ENCODE measurements at regions not wholly inside any gene's neighbourhood (a gene's known extent, or its start where the extent isn't known, plus 50 kb on each side); places are given as distances from the start of the nearest gene placed in this dataset.

DNA sequence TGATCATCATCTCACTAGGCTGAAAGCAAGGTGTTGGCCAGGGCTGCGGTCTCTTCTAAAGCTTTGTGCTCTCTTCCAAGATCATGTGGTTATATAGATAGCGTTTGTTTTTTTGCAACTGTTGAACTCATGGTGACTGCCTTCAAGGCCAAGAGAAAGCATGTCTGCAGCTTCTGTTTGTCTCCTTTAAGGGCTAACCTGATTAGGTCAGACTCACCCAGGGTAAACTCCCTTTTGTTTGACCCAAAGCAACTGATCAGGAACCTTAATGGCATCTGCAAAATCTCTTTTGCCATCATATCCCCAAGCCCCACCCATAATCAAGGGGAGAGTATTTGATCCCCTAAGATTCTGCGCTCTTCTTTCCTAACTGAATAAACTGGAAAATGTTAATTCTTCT, 72.2 kb upstream of the ALG13 start:
- DNase-seq (no peak), ATAC-seq (ENCODE audit: low read depth) (no peak)
- CTCF ChIA-PET = no interaction called here
- intact Hi-C loops (cut with micrococcal nuclease) (no loop called here), dilution Hi-C loops (cut with HindIII; ENCODE audit: low sequenced_read_pairs, unreplicated experiment) (no loop called here), in situ Hi-C loops (cut with MboI; ENCODE audit: low sequenced_read_pairs) (no loop called here)
- Histone ChIP-seq H2AK5ac (ENCODE audit: low read depth, low read length) (no peak overlapping the region), H2BK5ac (ENCODE audit: low read depth, low read length, poor library complexity, severe bottlenecking) (no peak overlapping the region), H2AFZ (replicated peaks; ENCODE audit: low read length, poor library complexity) (no peak overlapping the region), H2BK20ac (ENCODE audit: low read depth, low read length) (no peak overlapping the region), H3K23ac (ENCODE audit: low read depth, low read length) (no peak overlapping the region), H3K4me2 (ENCODE audit: low read depth, low read length) (no peak overlapping the region), H3K9me1 (ENCODE audit: insufficient read depth, low read length) (no peaks in the 10 kb centered on the region), H3K9ac (ENCODE audit: low read depth, low read length) (no peak overlapping the region), H3K27me3 (ENCODE audit: control insufficient read depth, insufficient read depth, low read length) (no peaks in the 10 kb centered on the region), H2BK120ac (ENCODE audit: low read depth, low read length) (no peak overlapping the region), H3K14ac (replicated peaks; ENCODE audit: low read depth, low read length) (no peak overlapping the region), H3K4me3 (ENCODE audit: insufficient read depth, low read depth, low read length) (no peak overlapping the region), H3K36me3 (ENCODE audit: control insufficient read depth, insufficient read depth, low read length) (no peaks in the 10 kb centered on the region), H4K20me1 (ENCODE audit: insufficient read depth, low read length) (no peaks in the 10 kb centered on the region), H3K4me1 (ENCODE audit: control insufficient read depth, insufficient read depth, low read length) (no peaks in the 10 kb centered on the region), H3K9me3 (ENCODE audit: control insufficient read depth, insufficient read depth, low read length) (no peaks in the 10 kb centered on the region), H4K5ac (ENCODE audit: low read depth, low read length) (no peak overlapping the region), H2BK15ac (ENCODE audit: low read depth, low read length) (no peak overlapping the region), H3K79me1 (ENCODE audit: low read depth in 1 of 2, low read length in 2 of 2) (no peaks in the 10 kb centered on the region), H3K4ac (ENCODE audit: low read depth, low read length) (no peak overlapping the region), H2AK9ac (replicated peaks; ENCODE audit: low read depth, low read length, poor library complexity) (no peak overlapping the region), H4K91ac (ENCODE audit: insufficient read depth, low read depth, low read length) (no peak overlapping the region), H4K8ac (ENCODE audit: low read depth in 2 of 2, low read length in 2 of 2) (no peak overlapping the region), H3K18ac (ENCODE audit: low read depth, low read length) (no peak overlapping the region), H3K27ac (ENCODE audit: insufficient read depth, low read length) (no peak overlapping the region), H3K56ac (ENCODE audit: extremely low read depth, insufficient read depth, low read length) (no peak overlapping the region)
- POLR2A ChIA-PET (ENCODE audit: unreplicated experiment) = no interaction called here
- BruUV-seq (replicated peaks) = no TSS peak
- 20% methylated on average over 1 of the region's 3 CpGs; no CpG with 5 or more reads in 1 of the 2 experiments for WGBS, 2 experiments (ENCODE audit: extremely low coverage in 2 of 2, insufficient read length in 1 of 2)
- no peak for TF ChIP-seq BHLHE40 (IDR thresholded peaks at IDR 0.05; ENCODE audit: low read depth, low read length)
- TF ChIP-seq, protein P1, sequence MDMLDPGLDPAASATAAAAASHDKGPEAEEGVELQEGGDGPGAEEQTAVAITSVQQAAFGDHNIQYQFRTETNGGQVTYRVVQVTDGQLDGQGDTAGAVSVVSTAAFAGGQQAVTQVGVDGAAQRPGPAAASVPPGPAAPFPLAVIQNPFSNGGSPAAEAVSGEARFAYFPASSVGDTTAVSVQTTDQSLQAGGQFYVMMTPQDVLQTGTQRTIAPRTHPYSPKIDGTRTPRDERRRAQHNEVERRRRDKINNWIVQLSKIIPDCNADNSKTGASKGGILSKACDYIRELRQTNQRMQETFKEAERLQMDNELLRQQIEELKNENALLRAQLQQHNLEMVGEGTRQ (IDR thresholded peaks at IDR 0.05; ENCODE audit: low read depth, low read length) = no peak
- TF ChIP-seq MXI1 (IDR thresholded peaks at IDR 0.05; ENCODE audit: borderline replicate concordance, low read depth, low read length) = no peak
- TF ChIP-seq SMC3 (IDR thresholded peaks at IDR 0.05; ENCODE audit: low read depth, low read length) = no peak
- no peak for TF ChIP-seq CHD1 (IDR thresholded peaks at IDR 0.05; ENCODE audit: low read depth, low read length)
- no peak for TF ChIP-seq RCOR1 (IDR thresholded peaks at IDR 0.05; ENCODE audit: insufficient replicate concordance, low read length)
- TF ChIP-seq, protein P2, sequence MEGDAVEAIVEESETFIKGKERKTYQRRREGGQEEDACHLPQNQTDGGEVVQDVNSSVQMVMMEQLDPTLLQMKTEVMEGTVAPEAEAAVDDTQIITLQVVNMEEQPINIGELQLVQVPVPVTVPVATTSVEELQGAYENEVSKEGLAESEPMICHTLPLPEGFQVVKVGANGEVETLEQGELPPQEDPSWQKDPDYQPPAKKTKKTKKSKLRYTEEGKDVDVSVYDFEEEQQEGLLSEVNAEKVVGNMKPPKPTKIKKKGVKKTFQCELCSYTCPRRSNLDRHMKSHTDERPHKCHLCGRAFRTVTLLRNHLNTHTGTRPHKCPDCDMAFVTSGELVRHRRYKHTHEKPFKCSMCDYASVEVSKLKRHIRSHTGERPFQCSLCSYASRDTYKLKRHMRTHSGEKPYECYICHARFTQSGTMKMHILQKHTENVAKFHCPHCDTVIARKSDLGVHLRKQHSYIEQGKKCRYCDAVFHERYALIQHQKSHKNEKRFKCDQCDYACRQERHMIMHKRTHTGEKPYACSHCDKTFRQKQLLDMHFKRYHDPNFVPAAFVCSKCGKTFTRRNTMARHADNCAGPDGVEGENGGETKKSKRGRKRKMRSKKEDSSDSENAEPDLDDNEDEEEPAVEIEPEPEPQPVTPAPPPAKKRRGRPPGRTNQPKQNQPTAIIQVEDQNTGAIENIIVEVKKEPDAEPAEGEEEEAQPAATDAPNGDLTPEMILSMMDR (conservative IDR thresholded peaks at IDR 0.05; ENCODE audit: low read depth, low read length) = no peak
- no peak for TF ChIP-seq FOS (IDR thresholded peaks at IDR 0.05; ENCODE audit: low read depth, low read length)
- TF ChIP-seq POLR2A (IDR thresholded peaks at IDR 0.05; ENCODE audit: low read depth, low read length) = no peak

Measured in IMR-90 (cell line).